Amniotic stem cell (primary cell): ENCODE measurements at regions not wholly inside any gene's neighbourhood (a gene's known extent, or its start where the extent isn't known, plus 50 kb on each side); places are given as distances from the start of the nearest gene placed in this dataset.

Experiments
- DNase-seq: peaks from one replicate; lab custom pipeline; 2025; lab: John Stamatoyannopoulos, UW

DNA sequence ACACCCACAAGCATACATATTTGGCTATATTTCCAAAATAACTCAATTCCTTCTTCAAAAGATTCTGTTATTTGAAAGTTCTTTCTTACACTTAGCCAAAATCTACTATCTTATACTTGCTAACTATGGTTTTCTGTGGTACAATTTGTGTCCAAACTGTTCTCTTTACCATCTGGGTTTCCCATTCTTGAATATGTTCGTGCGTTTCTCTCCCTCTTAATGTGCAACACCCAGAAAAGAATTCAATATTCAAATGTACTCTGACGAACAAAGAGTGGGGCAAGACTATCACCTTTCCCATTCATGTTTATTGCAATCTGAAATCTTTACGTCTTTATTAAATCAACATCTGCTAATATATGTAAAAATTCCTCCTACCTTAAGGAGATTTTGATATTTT, 912.7 kb downstream of the FAT4 start:
- DNase-seq, result no peak

GRCh38 chr4:126230269-126230668, 915.5 kb downstream of the FAT4 start:
- DNase-seq, result no peak

DNA sequence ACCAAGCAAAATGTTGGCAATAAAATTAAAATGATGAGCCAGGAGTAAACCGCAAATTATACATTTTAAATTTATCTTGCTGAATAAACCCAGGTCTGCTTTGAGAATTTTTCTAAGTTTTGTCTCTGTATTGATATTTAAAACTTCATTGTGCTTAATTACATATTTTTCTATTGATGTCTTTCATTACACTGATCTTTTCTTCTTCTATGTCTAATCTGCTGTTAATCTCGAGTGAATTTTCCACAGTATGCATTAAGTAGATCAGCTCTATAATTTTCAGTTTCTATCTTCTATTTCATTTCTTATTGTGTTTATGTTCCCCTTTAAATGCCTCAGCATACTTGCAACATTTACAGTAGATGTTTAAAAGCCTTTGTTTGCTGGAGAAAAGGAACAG, 918.7 kb downstream of the FAT4 start:
- no peak for DNase-seq

GRCh38 chr4:126238013-126238412, 923.3 kb downstream of the FAT4 start:
- DNase-seq, result no peak

DNA sequence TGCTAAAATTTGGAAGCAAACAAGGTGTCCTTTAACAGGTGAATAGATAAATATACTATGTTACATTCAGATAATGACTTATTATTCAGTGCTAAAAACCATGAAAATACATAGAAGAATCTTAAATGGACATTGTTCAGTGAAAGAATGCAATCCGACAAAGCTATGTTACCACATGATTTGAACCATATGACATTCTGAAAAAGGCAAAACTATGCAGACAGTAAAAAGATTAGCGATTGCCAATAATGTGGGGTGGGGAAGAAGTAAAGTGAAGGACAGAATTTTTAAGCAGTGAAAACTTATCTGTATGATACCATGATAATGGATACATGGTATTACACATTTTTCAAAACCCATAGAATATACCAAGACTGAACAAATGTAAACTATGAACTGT, 926.9 kb downstream of the FAT4 start:
- DNase-seq, result no peak

GRCh38 chr4:126242679-126243390, 928.1 kb downstream of the FAT4 start:
- DNase-seq, result no peak

DNA sequence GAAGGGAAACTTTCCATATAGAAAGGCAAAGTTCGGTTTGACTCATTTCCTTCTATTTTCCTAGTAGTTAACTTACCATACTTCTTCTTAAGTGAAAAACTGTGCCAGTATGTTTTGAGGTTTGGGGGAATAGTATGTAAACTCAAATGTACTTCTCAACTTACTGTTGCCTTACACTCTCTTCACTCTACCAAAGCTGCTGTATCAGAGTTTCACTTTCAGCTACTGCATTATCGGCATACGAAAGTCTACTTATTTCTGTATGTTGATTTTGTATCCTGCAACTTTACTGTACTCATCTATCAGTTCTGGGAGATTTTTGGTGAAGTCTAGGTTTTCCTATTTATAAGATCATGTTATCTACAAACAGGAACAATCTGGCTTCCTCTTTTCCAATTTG, 932.7 kb downstream of the FAT4 start:
- no peak for DNase-seq

DNA sequence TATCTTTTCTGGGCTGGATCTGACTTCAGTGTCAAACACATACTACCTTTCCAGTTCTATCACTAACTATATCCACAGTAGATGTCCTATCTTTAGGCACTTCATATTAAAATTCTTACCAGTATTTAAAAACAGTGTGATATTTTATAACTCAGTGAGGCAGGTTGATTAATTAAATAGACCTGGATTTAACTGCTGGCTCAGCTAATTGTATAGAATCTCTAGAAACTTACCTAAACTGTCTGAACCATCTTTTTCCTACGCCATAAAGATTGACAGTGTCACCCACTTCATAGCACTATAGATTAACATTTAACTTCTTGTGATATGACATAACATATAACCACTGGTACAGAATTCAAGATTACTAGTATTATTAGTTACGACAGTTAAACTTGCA, 935.3 kb downstream of the FAT4 start:
- no peak for DNase-seq

DNA sequence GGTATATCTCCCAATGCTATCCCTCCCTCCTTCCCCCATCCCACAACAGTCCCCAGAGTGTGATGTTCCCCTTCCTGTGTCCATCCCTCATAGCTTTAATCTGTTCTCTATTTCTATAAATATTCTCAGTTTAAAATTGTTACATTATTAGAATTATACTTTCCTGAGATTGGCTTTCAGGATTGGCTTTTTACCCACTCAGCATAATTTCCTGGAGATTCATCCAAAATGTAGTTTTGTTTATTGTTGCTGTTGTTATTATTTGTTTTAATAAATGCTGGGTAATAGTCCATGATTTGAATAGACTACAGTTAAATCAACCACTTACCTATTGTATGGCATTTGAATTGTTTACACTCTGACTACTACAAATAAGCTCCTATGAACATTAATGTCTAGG, 936.4 kb downstream of the FAT4 start:
- no peak for DNase-seq

- no peak for DNase-seq
Measured at GRCh38 chr4:126262665-126263064, 947.9 kb downstream of the FAT4 start.

GRCh38 chr4:126264839-126265238, 950.1 kb downstream of the FAT4 start:
- DNase-seq, result no peak

DNA sequence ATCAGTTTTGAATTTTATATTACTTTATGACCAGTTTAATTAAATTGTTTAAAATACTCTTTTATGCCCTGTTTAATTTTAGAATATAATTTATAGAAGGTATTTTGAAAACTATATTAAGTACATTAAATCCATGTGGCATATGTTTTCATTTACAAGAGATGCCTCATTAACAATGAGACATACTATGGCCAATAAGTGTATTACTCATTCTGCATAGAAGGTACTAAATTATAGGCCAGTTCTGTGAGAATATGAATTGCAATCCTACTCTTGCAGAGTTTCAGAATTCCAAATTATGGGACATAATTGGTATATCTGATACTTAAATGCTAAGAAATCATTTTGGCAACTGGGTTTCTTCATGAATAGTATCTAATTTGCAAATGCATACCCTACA, 951.1 kb downstream of the FAT4 start:
- DNase-seq, result no peak

DNA sequence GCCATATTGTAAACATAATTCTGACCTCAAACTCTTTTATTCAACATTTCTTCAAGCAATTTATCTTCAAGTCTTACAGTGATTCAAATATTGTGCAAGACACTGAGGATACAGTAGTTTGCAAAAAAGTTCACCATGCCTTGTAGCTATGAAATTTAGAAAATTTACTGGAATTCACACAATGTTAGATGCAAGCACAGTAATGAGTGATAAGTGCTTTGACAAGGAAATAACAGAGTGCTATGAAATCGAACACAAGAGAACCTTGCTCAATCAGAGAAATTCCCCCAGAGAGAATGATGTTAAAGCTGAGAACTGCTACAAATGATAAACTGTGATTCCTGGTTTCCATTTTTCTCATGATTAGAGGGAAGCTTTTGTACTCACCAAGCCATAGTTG, 952.9 kb downstream of the FAT4 start:
- DNase-seq, result no peak

DNA sequence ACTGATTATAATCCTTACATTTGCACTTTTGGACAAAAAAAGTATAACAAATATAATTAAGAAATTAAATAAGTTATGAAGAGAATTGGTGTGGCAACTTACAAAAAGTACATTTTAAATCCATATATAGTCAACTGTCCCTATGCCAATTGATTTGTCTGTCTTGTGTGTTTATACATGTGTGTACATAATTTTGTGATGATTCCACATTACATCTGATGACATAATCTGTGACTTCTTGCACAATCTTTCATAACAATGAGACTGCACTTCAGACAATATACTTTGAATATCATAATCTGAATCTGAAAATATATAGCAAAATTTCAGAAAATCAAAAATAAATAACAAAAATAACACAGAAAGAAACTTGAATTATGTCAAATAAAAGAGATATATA, 953.4 kb downstream of the FAT4 start:
- DNase-seq, result no peak

- DNase-seq, result no peak
Measured at GRCh38 chr4:126269106-126269505, 954.4 kb downstream of the FAT4 start.

DNA sequence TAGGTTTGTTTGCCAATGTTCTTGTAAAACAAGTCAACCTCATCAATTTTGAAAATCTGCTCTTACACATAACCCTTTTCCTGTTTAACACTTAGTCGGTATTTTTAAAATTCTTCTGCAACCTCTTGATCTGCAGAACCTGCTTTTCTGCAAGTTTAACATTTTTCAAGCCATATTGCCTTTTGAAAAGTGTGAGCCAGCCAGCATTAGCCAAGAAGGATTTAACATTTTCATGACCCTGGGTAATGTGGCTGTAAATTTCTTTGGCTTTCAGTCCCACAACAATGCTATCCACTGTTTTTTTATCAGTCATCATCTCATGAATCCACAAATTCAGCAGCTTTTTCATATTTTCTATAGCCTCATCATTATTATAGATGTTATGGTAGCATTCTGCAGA, 956.5 kb downstream of the FAT4 start:
- no peak for DNase-seq

GRCh38 chr4:126273746-126274145, 959.0 kb downstream of the FAT4 start:
- no peak for DNase-seq

DNA sequence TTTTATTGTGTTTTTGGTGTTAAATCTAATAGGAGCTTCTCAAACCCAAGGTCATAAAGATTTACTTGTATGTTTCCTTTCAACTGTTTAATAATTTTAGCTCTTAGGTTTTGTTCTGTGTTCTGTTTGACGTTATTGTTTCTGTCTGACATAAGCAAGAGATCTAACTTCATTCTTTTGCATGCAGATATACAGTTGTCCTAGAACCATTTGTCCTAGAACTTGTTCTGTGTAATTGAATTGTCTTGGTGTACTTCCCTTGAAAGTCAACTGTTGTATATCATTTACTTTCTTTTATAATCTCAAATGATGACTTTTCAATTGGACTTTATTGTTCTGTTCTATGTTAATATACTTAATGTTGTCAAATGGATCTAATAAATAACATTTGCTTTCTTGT, 977.1 kb downstream of the FAT4 start:
- no peak for DNase-seq

DNA sequence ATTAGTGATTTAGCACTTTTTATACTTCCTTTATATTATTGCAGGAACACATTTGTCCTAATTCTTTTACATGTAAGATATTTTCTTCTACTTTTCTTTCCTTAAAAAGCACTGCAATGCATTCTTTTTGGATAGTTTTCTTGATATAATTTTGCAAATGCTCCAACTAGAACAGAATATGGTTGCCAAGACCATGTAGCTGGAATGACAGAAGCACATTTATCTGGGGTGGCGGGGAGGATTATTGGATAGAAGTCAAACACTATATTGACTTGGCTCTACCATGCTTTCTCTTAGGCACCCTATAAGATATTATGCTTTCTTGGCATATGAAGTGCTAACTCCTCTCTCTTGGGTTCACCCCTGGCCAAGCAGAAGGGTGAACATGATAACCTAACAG, 983.5 kb downstream of the FAT4 start:
- no peak for DNase-seq

GRCh38 chr4:126306152-126306869, 991.6 kb downstream of the FAT4 start:
- DNase-seq, result no peak

GRCh38 chr4:126318376-126318775, 1003.6 kb downstream of the FAT4 start:
- no peak for DNase-seq

GRCh38 chr4:126328914-126329313, 1014.2 kb downstream of the FAT4 start:
- no peak for DNase-seq

DNA sequence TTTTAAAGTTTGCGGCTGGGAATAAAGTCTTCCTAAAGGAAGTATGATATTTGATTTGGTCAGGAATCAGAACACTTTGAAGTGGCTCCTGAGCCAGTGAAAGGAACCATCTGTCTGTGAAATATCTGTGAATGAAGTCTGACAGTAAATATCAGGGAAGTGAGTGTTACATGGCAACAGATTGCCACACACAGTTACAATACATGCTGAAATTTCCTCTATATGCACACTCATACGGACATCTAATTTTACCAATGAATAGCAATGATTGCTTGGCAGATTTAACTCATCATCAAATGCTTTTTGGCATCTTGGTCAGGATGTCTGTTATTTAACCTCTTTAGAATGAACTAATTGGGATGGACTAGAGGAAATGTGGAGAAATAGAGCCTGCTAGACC, 1023.8 kb downstream of the FAT4 start:
- DNase-seq, result no peak

DNA sequence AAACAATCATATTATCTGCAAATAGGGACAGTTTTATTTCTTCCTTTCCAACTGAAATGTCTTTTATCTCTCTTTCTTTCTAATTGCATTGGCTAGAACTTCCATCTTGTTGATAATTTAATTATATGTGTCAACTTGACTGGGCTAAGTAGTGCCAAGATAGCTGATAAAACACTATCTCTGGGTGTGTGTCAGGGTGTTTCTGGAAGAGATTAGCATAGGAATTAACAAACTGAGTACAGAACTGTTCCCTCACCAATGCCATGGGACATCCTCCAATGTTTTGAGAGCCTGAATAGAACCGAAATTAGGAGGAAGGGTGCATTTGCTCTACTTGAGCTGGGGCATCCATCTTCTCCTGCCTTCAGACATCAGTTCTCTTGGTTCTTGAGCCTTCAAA, 1027.2 kb downstream of the FAT4 start:
- no peak for DNase-seq
